MCF 10A (cell line): ENCODE measurements at regions not wholly inside any gene's neighbourhood (a gene's known extent, or its start where the extent isn't known, plus 50 kb on each side); places are given as distances from the start of the nearest gene placed in this dataset.

Source experiments
- BruUV-seq: library from RNA; stranded (reverse); fragments of 400-500 nt; replicated peaks from 2 replicates; lab custom pipeline; 2021; lab: Mats Ljungman, UMichigan
- CTCF ChIA-PET: fragments of 300-600 bp; sonication (Branson Sonifier 250); formaldehyde crosslinking; extraction: SDS; loops from one replicate; lab custom pipeline; 2021; ENCODE audit warnings: antibody characterized with exemption, inconsistent platforms; lab: Yijun Ruan, JAX
- POLR2A ChIA-PET: fragments of 300-600, 350-650 bp; sonication (Branson Sonifier 250); formaldehyde crosslinking; extraction: SDS; loops from one replicate; lab custom pipeline; 2020; ENCODE audit warnings: antibody characterized with exemption, inconsistent platforms; lab: Yijun Ruan, JAX
- DNase-seq: peaks from one replicate; pipeline ENCODE4 v3.0.0-alpha.2; 2018; ENCODE audit not compliant: unreplicated experiment
- H3K27ac Mint-ChIP-seq: one replicate; pipeline ENCODE4 v1.8.0; 2022; ENCODE audit warnings: mild to moderate bottlenecking, low read depth, mixed read lengths; ENCODE audit not compliant: unreplicated experiment
- H3K27me3 Mint-ChIP-seq: one replicate; pipeline ENCODE4 v1.8.0; 2022; ENCODE audit warnings: mixed read lengths; ENCODE audit not compliant: insufficient read depth, unreplicated experiment
- H3K36me3 Mint-ChIP-seq: one replicate; pipeline ENCODE4 v1.8.0; 2022; ENCODE audit warnings: mild to moderate bottlenecking, moderate library complexity, mixed read lengths; ENCODE audit not compliant: insufficient read depth, unreplicated experiment
- H3K4me1 Mint-ChIP-seq: one replicate; pipeline ENCODE4 v1.8.0; 2022; ENCODE audit warnings: mixed read lengths; ENCODE audit not compliant: insufficient read depth, unreplicated experiment
- H3K4me3 Mint-ChIP-seq: one replicate; pipeline ENCODE4 v1.8.0; 2022; ENCODE audit warnings: mild to moderate bottlenecking, moderate library complexity, mixed read lengths; ENCODE audit not compliant: unreplicated experiment
- H3K9me3 Mint-ChIP-seq: one replicate; pipeline ENCODE4 v1.8.0; 2022; ENCODE audit warnings: mixed read lengths; ENCODE audit not compliant: unreplicated experiment
- CTCF ChIP-seq: fragments of 200-600 bp; IDR thresholded peaks from one replicate; pipeline ENCODE4 v1.8.0; 2022; ENCODE audit warnings: antibody characterized with exemption, mild to moderate bottlenecking; ENCODE audit not compliant: unreplicated experiment
- intact Hi-C: fragments of 100-400 bp; cut with micrococcal nuclease; formaldehyde crosslinking; loops from 2 replicates; pipeline ENCODE4 v1.14.1; 2022

GRCh38 chr12:118773956-118774723, 207.2 kb upstream of the SRRM4 start:
- BruUV-seq = no TSS peak
- TF ChIP-seq CTCF = no peak
- no peaks in the 10 kb centered on the region for H3K27me3 Mint-ChIP-seq
- intact Hi-C loops = no loop called here
- DNase-seq = no peak
- no peak overlapping the region for H3K4me3 Mint-ChIP-seq
- ChIA-PET POLR2A (no interaction called here), CTCF (interaction anchor here (0.6 kb wide), 1 partner anchor 1029 kb away, joined by 4 read pairs; no protein-coding TSS in a partner anchor)
- H3K9me3 Mint-ChIP-seq = peaks cover 62% of the 10 kb centered on the region
- no peaks in the 10 kb centered on the region for H3K4me1 Mint-ChIP-seq
- H3K36me3 Mint-ChIP-seq = no peaks in the 10 kb centered on the region
- H3K27ac Mint-ChIP-seq = no peak overlapping the region

GRCh38 chr12:118777504-118777903, 203.8 kb upstream of the SRRM4 start:
- intact Hi-C loops = no loop called here
- ChIA-PET POLR2A (no interaction called here), CTCF (interaction anchor here (0.7 kb wide), 1 partner anchor 376 kb away, joined by 3 read pairs; no protein-coding TSS in a partner anchor)
- Mint-ChIP-seq H3K27ac (no peak overlapping the region), H3K27me3 (no peaks in the 10 kb centered on the region), H3K4me1 (no peaks in the 10 kb centered on the region), H3K36me3 (no peaks in the 10 kb centered on the region), H3K4me3 (no peak overlapping the region), H3K9me3 (peaks cover 56% of the 10 kb centered on the region)
- TF ChIP-seq CTCF = no peak
- no TSS peak for BruUV-seq
- no peak for DNase-seq

- no TSS peak for BruUV-seq
- no peaks in the 10 kb centered on the region for H3K36me3 Mint-ChIP-seq
- H3K9me3 Mint-ChIP-seq = peaks cover 56% of the 10 kb centered on the region
Measured at GRCh38 chr12:118778077-118778476, 203.3 kb upstream of the SRRM4 start.

More at GRCh38 chr12:118778077-118778476, 203.3 kb upstream of the SRRM4 start:
- intact Hi-C loops = no loop called here
- TF ChIP-seq CTCF = no peak
- H3K4me1 Mint-ChIP-seq = no peaks in the 10 kb centered on the region
- no peak overlapping the region for H3K4me3 Mint-ChIP-seq
- H3K27me3 Mint-ChIP-seq = no peaks in the 10 kb centered on the region
- ChIA-PET CTCF (no interaction called here), POLR2A (no interaction called here)
- H3K27ac Mint-ChIP-seq = no peak overlapping the region
- no peak for DNase-seq
